Endothelial cell of umbilical vein (primary cell): ENCODE measurements at regions not wholly inside any gene's neighbourhood (a gene's known extent, or its start where the extent isn't known, plus 50 kb on each side); places are given as distances from the start of the nearest gene placed in this dataset.

Source experiments
- BruUV-seq: library from RNA; stranded (reverse); fragments of 400-500 nt; replicated peaks from 2 replicates; lab custom pipeline; 2021; lab: Mats Ljungman, UMichigan
- CTCF ChIA-PET: fragments of 300-600, 350-600 bp; sonication (Branson Sonifier 250); formaldehyde crosslinking; loops from one replicate; lab custom pipeline; 2021; ENCODE audit warnings: antibody characterized with exemption, inconsistent platforms; lab: Charles Lee
- POLR2A ChIA-PET: fragments of 300-600, 350-600 bp; sonication (Branson Sonifier 250); formaldehyde crosslinking; loops from one replicate; lab custom pipeline; 2021; ENCODE audit warnings: antibody characterized with exemption, inconsistent platforms; lab: Charles Lee
- DNase-seq: peaks from one replicate; pipeline ENCODE4 v3.0.0-alpha.2; 2011; ENCODE audit warnings: low read depth, low spot score
- FAIRE-seq: peaks from 2 replicates; lab custom pipeline; 2011; peaks lifted over from hg19 to GRCh38; lab: Jason Lieb, UNC
- H2AFZ ChIP-seq: 2 replicates; pipeline ENCODE4 v1.6.0; 2012; ENCODE audit warnings: low read depth, low read length, control low read depth, inconsistent platforms
- H3K27ac ChIP-seq: 2 replicates; pipeline ENCODE4 v1.5.1; 2011; ENCODE audit warnings: low read depth, mild to moderate bottlenecking, control low read depth, low read length, moderate library complexity; ENCODE audit not compliant: insufficient read depth
- H3K27me3 ChIP-seq, 2 experiments: 2 replicates each; pipeline versions ENCODE4 v1.6.0 to v1.6.1; 2011; ENCODE audit warnings: low read length in 2 of 2, mixed read lengths in 1 of 2; ENCODE audit not compliant: control insufficient read depth in 2 of 2, insufficient read depth in 2 of 2
- H3K36me3 ChIP-seq, 2 experiments: 2 replicates in 1 of 2; 3 replicates in 1 of 2; pipeline ENCODE4 v1.5.1; 2011; ENCODE audit warnings: low read length in 2 of 2, mild to moderate bottlenecking in 1 of 2, moderate library complexity in 1 of 2; ENCODE audit not compliant: control insufficient read depth in 2 of 2, insufficient read depth in 2 of 2; ENCODE audit errors: extremely low read depth in 1 of 2
- H3K4me1 ChIP-seq: 3 replicates; pipeline ENCODE4 v1.5.1; 2011; ENCODE audit warnings: mild to moderate bottlenecking, low read length; ENCODE audit not compliant: control insufficient read depth, insufficient read depth; ENCODE audit errors: extremely low read depth
- H3K4me2 ChIP-seq: 2 replicates; pipeline ENCODE4 v1.6.1; 2011; ENCODE audit warnings: low read length, control low read depth, mixed read lengths; ENCODE audit not compliant: insufficient read depth
- H3K4me3 ChIP-seq, 3 experiments: fragments of 200-600 bp in 1 of 3; sonication (generic), shearing (Covaris generic) in 1 of 3; replicated peaks in 1 of 3; 2 replicates each; pipeline ENCODE4 v1.5.1; 2011 to 2016; ENCODE audit warnings: control low read depth in 3 of 3, low read length in 3 of 3, mild to moderate bottlenecking in 2 of 3, inconsistent platforms in 1 of 3, low read depth in 1 of 3, moderate library complexity in 1 of 3; ENCODE audit not compliant: insufficient read depth in 1 of 3
- H3K79me2 ChIP-seq: 2 replicates; pipeline ENCODE4 v1.6.0; 2012; ENCODE audit warnings: low read length, inconsistent platforms; ENCODE audit not compliant: control insufficient read depth, insufficient read depth
- H3K9ac ChIP-seq: replicated peaks from 2 replicates; pipeline ENCODE3; 2011; ENCODE audit warnings: low read length, control low read depth; ENCODE audit not compliant: insufficient read depth; ENCODE audit errors: extremely low read depth
- H3K9me1 ChIP-seq: replicated peaks from 3 replicates; pipeline ENCODE4 v1.6.0; 2011; ENCODE audit warnings: mild to moderate bottlenecking, low read length; ENCODE audit not compliant: control insufficient read depth, insufficient read depth; ENCODE audit errors: extremely low read depth
- H3K9me3 ChIP-seq: replicated peaks from 2 replicates; pipeline ENCODE4 v1.5.1; 2012; ENCODE audit warnings: low read length, inconsistent platforms; ENCODE audit not compliant: control insufficient read depth, insufficient read depth
- H4K20me1 ChIP-seq: replicated peaks from 2 replicates; pipeline ENCODE3; 2011; ENCODE audit warnings: mild to moderate bottlenecking, low read length; ENCODE audit not compliant: control insufficient read depth, insufficient read depth; ENCODE audit errors: extremely low read depth
- EZH2 ChIP-seq: IDR thresholded peaks from 2 replicates; pipeline ENCODE4 v1.6.1; 2012; ENCODE audit warnings: borderline replicate concordance, low read depth, mild to moderate bottlenecking, moderate library complexity, low read length, inconsistent platforms; ENCODE audit not compliant: severe bottlenecking
- FOS ChIP-seq: IDR thresholded peaks from 2 replicates; pipeline ENCODE4 v1.6.1; 2011; ENCODE audit warnings: mild to moderate bottlenecking, low read length, moderate library complexity, borderline replicate concordance; ENCODE audit not compliant: insufficient read depth
- GATA2 ChIP-seq: IDR thresholded peaks from 2 replicates; pipeline ENCODE4 v1.7.0; 2011; ENCODE audit warnings: low read depth, mild to moderate bottlenecking, moderate library complexity, mixed read lengths, low read length; ENCODE audit not compliant: insufficient read length, insufficient read depth
- JUN ChIP-seq: IDR thresholded peaks from 2 replicates; pipeline ENCODE4 v1.6.1; 2011; ENCODE audit warnings: borderline replicate concordance, low read depth; ENCODE audit not compliant: insufficient read length, insufficient read depth
- MYC ChIP-seq: IDR thresholded peaks from one replicate; pipeline ENCODE4 v1.6.1; 2011; ENCODE audit warnings: mild to moderate bottlenecking, low read depth, low read length
- POLR2A ChIP-seq: IDR thresholded peaks from 2 replicates; pipeline ENCODE4 v1.6.1; 2012; ENCODE audit warnings: low read depth, mild to moderate bottlenecking, control low read depth, low read length
- POLR2AphosphoS5 ChIP-seq: IDR thresholded peaks from 2 replicates; pipeline ENCODE4 v1.6.1; 2012; ENCODE audit warnings: low read depth, mild to moderate bottlenecking, control low read depth, low read length, moderate library complexity; ENCODE audit not compliant: insufficient read depth
- dilution Hi-C: fragments of 300-500 bp; cut with MboI; formaldehyde crosslinking; loops from one replicate; pipeline ENCODE4 v1.15.0; 2019; ENCODE audit warnings: low sequenced_read_pairs; ENCODE audit not compliant: extremely low pct_ligation_motif_present
- intact Hi-C: fragments of 100-400 bp; cut with micrococcal nuclease; formaldehyde crosslinking; loops from one replicate; pipeline ENCODE4 v1.10.0; 2022
- TF ChIP-seq, protein P1 (sequence below), 2 donors: IDR thresholded peaks; 1 replicate in 1 of 2; 2 replicates in 1 of 2; pipeline ENCODE4 v1.5.1; 2011; ENCODE audit warnings: low read length in 2 of 2, mild to moderate bottlenecking in 2 of 2, moderate library complexity in 2 of 2, control low read depth in 1 of 2, inconsistent platforms in 1 of 2, low read depth in 1 of 2; ENCODE audit not compliant: insufficient read depth in 1 of 2; ENCODE audit errors: extremely low read depth in 1 of 2
- TF ChIP-seq, protein P2 (sequence below): IDR thresholded peaks from 2 replicates; pipeline ENCODE4 v1.6.1; 2011; ENCODE audit not compliant: insufficient read depth, insufficient read length

- intact Hi-C loops (loop anchor here (1.0 to 5.0 kb wide), 4 partner anchors 22 to 1021 kb away; no protein-coding TSS in a partner anchor), dilution Hi-C loops (no loop called here)
- CTCF ChIA-PET, result interaction anchor here (0.6 to 1.6 kb wide), 9 partner anchors 9 to 132 kb away, joined by 3 to 6 read pairs (median 4); partner anchors contain the start of gene ADGRL2
- POLR2A ChIA-PET, result interaction anchor here (1.2 kb wide), 1 partner anchor 14 kb away, joined by 3 read pairs; no protein-coding TSS in a partner anchor
- no peak for FAIRE-seq
- Histone ChIP-seq H2AFZ (peak overlapping the region; percentile 87), H3K79me2 (no peaks in the 10 kb centered on the region), H3K36me3 (no peaks in the 10 kb centered on the region), H3K4me2 (peak overlapping the region; percentile 68), H3K9ac (peak overlapping the region; percentile 1), H3K27me3 (no peaks in the 10 kb centered on the region), H3K9me3 (no peaks in the 10 kb centered on the region), H4K20me1 (no peaks in the 10 kb centered on the region), H3K4me1 (peaks cover 24% of the 10 kb centered on the region), H3K27ac (peak overlapping the region; percentile 50), H3K9me1 (no peaks in the 10 kb centered on the region), H3K4me3 (peak overlapping the region in 1 of 3 experiments; percentile 34)
- TF ChIP-seq FOS (peak; percentile 80), MYC (no peak), GATA2 (no peak), JUN (peak; percentile 69), POLR2AphosphoS5 (no peak)
- no TSS peak for BruUV-seq
- DNase-seq, result peak; percentile 92
Measured at GRCh38 chr1:81681601-81682266, 119.0 kb upstream of the ADGRL2 start.

- dilution Hi-C loops, result no loop called here
- FAIRE-seq (no peak), DNase-seq (no peak)
- no peaks in the 10 kb centered on the region for H3K9me1 ChIP-seq
- no peaks in the 10 kb centered on the region for H3K36me3 ChIP-seq
- H3K27ac ChIP-seq, result peak overlapping the region; percentile 50
- ChIA-PET CTCF (interaction anchor here (0.9 to 1.6 kb wide), 6 partner anchors 9 to 80 kb away, joined by 3 to 4 read pairs (median 4); no protein-coding TSS in a partner anchor), POLR2A (interaction anchor here (1.2 kb wide), 1 partner anchor 14 kb away, joined by 3 read pairs; no protein-coding TSS in a partner anchor)
- TF ChIP-seq, protein P1, sequence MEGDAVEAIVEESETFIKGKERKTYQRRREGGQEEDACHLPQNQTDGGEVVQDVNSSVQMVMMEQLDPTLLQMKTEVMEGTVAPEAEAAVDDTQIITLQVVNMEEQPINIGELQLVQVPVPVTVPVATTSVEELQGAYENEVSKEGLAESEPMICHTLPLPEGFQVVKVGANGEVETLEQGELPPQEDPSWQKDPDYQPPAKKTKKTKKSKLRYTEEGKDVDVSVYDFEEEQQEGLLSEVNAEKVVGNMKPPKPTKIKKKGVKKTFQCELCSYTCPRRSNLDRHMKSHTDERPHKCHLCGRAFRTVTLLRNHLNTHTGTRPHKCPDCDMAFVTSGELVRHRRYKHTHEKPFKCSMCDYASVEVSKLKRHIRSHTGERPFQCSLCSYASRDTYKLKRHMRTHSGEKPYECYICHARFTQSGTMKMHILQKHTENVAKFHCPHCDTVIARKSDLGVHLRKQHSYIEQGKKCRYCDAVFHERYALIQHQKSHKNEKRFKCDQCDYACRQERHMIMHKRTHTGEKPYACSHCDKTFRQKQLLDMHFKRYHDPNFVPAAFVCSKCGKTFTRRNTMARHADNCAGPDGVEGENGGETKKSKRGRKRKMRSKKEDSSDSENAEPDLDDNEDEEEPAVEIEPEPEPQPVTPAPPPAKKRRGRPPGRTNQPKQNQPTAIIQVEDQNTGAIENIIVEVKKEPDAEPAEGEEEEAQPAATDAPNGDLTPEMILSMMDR (IDR thresholded peaks at IDR 0.05; ENCODE audit: extremely low read depth in 1 of 2, insufficient read depth in 1 of 2, low read depth in 1 of 2, low read length in 2 of 2), result no peak
- no peak for TF ChIP-seq FOS
- no peak for TF ChIP-seq GATA2
- no peak for TF ChIP-seq POLR2A
- no peak for TF ChIP-seq EZH2
- no peak for TF ChIP-seq JUN
- no peak for TF ChIP-seq MYC
- TF ChIP-seq, protein P2, sequence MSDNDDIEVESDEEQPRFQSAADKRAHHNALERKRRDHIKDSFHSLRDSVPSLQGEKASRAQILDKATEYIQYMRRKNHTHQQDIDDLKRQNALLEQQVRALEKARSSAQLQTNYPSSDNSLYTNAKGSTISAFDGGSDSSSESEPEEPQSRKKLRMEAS, result no peak
- TF ChIP-seq POLR2AphosphoS5, result no peak
- no peaks in the 10 kb centered on the region for H4K20me1 ChIP-seq
- H3K9me3 ChIP-seq, result no peaks in the 10 kb centered on the region
- no peaks in the 10 kb centered on the region for H3K79me2 ChIP-seq
- H2AFZ ChIP-seq, result peak overlapping the region; percentile 87
- no TSS peak for BruUV-seq
- H3K4me2 ChIP-seq, result peak overlapping the region; percentile 68
- H3K4me1 ChIP-seq, result peaks cover 24% of the 10 kb centered on the region
- peak overlapping the region; percentile 21 for H3K9ac ChIP-seq
- intact Hi-C loops, result loop anchor here (1.0 to 5.0 kb wide), 4 partner anchors 22 to 1021 kb away; no protein-coding TSS in a partner anchor
- H3K4me3 ChIP-seq, result peak overlapping the region in 1 of 3 experiments; percentile 15
- no peaks in the 10 kb centered on the region for H3K27me3 ChIP-seq
Measured at GRCh38 chr1:81681114-81681513, 119.6 kb upstream of the ADGRL2 start.
